ENCODE measurements at regions not wholly inside any gene's neighbourhood (a gene's known extent, or its start where the extent isn't known, plus 50 kb on each side); places are given as distances from the start of the nearest gene placed in this dataset.

DNA sequence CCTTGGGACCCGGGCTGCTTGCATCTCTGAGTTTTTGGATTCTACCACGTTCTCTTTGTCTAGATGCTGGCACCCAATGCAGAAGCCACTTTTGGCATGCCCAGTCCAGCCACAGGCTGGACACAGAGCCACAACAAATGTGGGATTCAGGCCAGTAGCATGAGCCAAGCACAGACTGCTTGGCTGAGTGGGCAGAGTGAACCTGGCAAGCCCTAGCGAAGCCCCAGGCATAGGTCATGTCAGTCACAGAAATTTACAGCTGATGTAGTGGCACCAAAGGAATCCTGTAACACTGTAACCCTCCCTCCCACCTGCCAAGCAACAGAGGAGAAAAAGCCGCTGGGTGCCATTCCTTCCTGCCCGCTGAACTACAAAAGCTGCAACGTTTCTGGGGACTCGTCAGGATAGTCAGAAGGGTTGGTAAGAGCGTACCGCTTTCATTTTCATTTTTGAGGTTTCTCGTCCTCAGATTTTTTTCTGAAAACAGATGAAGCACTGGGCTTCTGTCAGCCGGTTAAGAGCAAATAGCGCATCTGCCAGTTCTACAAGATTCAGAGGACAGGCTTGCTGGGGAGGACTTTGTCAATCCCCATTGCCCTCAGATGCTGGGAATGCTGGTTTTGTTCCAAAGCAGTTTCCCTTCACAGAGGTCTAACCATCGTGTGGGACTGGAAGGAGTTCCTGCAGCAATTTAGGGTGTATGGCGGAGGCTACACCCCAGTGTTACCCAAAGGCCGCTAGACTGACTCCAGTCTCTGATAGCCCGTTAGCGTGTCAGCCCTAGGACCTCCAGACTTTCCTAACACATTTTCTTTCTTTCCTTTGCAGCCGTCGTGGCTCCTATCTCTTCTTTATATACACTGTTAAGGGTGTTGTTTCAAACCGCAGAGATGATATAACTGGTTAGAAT lies 399.0 kb downstream of the HTR1A start:
- TF ChIP-seq, protein P1, sequence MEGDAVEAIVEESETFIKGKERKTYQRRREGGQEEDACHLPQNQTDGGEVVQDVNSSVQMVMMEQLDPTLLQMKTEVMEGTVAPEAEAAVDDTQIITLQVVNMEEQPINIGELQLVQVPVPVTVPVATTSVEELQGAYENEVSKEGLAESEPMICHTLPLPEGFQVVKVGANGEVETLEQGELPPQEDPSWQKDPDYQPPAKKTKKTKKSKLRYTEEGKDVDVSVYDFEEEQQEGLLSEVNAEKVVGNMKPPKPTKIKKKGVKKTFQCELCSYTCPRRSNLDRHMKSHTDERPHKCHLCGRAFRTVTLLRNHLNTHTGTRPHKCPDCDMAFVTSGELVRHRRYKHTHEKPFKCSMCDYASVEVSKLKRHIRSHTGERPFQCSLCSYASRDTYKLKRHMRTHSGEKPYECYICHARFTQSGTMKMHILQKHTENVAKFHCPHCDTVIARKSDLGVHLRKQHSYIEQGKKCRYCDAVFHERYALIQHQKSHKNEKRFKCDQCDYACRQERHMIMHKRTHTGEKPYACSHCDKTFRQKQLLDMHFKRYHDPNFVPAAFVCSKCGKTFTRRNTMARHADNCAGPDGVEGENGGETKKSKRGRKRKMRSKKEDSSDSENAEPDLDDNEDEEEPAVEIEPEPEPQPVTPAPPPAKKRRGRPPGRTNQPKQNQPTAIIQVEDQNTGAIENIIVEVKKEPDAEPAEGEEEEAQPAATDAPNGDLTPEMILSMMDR (IDR thresholded peaks at IDR 0.05), result no peak
- no peak for TF ChIP-seq POLR2A (IDR thresholded peaks at IDR 0.05)

Data from lower leg skin (tissue), 3 donors.